ENCODE measurements at regions not wholly inside any gene's neighbourhood (a gene's known extent, or its start where the extent isn't known, plus 50 kb on each side); places are given as distances from the start of the nearest gene placed in this dataset.

DNA sequence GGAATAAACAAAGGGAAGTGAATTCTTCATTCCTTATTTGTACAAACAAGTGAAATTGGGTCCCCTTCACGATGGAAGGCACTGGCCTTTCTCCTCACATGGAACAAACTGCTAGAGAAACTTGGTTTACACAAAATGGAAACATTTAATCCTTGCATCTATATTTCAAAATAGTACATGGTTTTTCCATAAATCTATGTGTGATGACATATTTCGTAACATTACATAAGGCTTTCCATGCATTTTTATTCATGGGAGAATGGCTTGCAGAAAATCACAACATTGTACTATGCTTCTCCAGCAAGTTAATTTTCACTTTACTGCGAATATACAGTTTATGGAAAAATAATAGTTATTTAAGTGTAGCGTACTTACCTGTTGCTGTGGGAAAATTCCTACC lies 81.0 kb upstream of the CDIN1 start:
- H3K4me3 ChIP-seq (ENCODE audit: low read depth, low read length) = no peak overlapping the region
- DNase-seq (ENCODE audit: low read depth) = peak; percentile 57
- TF ChIP-seq, protein P1, sequence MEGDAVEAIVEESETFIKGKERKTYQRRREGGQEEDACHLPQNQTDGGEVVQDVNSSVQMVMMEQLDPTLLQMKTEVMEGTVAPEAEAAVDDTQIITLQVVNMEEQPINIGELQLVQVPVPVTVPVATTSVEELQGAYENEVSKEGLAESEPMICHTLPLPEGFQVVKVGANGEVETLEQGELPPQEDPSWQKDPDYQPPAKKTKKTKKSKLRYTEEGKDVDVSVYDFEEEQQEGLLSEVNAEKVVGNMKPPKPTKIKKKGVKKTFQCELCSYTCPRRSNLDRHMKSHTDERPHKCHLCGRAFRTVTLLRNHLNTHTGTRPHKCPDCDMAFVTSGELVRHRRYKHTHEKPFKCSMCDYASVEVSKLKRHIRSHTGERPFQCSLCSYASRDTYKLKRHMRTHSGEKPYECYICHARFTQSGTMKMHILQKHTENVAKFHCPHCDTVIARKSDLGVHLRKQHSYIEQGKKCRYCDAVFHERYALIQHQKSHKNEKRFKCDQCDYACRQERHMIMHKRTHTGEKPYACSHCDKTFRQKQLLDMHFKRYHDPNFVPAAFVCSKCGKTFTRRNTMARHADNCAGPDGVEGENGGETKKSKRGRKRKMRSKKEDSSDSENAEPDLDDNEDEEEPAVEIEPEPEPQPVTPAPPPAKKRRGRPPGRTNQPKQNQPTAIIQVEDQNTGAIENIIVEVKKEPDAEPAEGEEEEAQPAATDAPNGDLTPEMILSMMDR (IDR thresholded peaks at IDR 0.05; ENCODE audit: insufficient read depth, low read depth, low read length) = no peak

DNA sequence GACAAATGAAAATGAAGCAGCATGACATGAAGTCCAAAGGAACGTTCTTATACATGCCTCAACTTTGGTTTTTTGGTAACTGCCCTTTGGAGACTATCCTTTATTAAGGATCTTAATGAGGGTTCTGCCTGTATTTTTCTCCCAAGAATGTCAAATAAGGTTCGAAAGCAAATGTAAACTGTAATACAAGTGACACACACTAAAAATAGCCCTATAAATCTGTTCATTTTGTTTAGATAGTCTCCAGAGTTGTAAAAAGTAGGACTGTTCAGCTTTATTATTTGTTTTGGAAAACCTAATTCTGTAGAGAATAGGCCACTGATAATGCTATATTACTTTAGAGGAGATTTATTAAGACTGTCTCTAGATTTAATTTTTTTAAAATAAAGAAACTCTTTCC lies 80.5 kb upstream of the CDIN1 start:
- TF ChIP-seq, protein P1 (IDR thresholded peaks at IDR 0.05; ENCODE audit: insufficient read depth, low read depth, low read length) = no peak
- DNase-seq (ENCODE audit: low read depth) = peak; percentile 27
- H3K4me3 ChIP-seq (ENCODE audit: low read depth, low read length) = no peak overlapping the region

DNA sequence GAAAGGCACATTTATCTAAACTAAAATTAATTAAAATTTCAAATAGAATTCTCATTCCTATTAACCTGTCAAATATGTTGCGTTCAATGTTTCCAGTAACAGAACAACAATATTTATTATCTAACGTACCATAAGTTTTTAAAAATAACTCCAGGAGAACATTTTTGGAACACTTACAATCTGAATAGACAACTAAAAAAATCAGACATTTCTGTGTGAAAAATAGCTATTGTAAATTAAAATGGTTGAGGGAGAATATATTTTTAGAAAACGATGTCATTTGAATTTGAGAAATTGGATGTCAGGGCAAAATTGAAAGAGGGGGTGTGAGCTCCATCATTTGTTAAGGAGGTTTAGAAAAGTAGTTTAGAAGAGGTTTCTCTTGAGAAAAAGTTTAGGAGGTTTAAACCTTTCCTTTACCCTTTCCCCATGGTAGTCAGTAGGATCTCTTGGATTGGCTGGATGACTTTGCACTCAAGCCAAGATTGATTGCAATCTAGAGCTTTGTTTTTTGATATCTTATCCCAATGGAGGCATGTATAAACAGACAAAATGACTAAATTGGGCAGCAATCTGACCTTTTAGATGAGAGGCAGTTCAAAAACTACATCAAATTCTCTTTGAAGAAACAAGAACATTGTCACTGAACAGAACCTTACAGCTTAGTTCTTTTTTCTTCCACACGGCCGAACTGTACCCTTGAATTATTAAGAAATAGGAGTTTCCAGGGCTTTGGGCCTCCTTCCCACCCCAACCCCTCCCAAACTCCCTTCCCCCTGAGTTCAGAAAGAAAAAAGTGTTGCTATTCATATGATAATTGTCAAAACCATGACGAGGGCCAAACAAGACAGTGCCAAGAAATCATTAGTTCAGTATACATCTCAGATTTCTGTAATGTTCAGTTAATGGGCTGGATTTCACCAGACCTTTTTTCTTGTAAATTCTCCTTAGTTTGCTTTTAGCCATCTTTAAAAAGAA lies 79.7 kb upstream of the CDIN1 start:
- TF ChIP-seq, protein P1 (IDR thresholded peaks at IDR 0.05; ENCODE audit: insufficient read depth, low read depth, low read length) = no peak
- DNase-seq (ENCODE audit: low read depth) = peak; percentile 8
- no peak overlapping the region for H3K4me3 ChIP-seq (ENCODE audit: low read depth, low read length)

DNA sequence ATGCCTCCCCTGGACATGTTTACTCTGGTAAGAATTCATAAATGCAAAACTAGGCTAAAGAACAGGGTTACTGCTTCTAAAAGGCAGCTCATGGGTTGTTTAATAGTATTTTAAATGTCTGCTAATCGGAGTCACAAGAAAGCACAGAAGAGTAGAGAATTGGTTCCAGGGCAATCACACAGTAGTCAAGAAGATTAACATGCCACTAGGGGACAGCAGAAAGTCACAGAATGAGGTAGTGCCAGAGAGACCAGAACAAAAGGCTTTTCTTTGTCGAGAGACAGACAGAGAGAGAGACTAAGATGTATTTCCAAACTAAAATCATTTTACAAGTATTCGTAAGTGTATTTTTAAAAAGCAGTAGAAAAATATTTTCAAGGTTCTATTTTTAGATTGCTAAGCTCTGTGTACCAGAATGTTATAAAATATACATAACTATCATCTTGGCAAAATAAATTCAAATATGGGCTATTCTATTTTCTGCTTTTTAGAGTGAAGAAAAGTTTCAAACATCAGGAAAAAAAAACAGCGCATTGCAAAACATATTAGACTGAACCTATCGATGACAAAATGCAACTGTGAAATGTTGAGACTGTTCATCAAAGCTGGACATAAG lies 78.3 kb upstream of the CDIN1 start:
- DNase-seq (ENCODE audit: low read depth) = peak; percentile 66
- no peak overlapping the region for H3K4me3 ChIP-seq (ENCODE audit: low read depth, low read length)
- TF ChIP-seq, protein P1 (IDR thresholded peaks at IDR 0.05; ENCODE audit: insufficient read depth, low read depth, low read length) = peak; percentile 79

DNA sequence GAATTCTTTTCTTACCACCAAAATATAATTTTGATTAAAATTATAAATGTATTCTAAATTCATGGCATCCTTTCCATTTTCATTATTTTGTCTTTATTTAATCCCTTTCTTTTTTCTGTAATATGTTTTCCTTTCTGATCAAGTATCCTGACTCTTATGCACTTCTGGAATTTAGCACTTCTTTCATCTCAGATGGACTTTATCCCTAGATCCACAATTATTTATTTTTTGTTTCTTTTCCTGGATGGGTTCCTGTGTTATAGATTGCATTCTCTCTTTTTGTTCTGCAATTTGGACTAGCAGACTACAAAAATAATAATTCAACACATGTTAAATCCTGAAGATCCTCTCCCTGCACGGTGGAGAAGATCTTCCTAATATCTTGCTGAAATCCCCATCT lies 76.9 kb upstream of the CDIN1 start:
- TF ChIP-seq, protein P1 (IDR thresholded peaks at IDR 0.05; ENCODE audit: insufficient read depth, low read depth, low read length) = no peak

DNA sequence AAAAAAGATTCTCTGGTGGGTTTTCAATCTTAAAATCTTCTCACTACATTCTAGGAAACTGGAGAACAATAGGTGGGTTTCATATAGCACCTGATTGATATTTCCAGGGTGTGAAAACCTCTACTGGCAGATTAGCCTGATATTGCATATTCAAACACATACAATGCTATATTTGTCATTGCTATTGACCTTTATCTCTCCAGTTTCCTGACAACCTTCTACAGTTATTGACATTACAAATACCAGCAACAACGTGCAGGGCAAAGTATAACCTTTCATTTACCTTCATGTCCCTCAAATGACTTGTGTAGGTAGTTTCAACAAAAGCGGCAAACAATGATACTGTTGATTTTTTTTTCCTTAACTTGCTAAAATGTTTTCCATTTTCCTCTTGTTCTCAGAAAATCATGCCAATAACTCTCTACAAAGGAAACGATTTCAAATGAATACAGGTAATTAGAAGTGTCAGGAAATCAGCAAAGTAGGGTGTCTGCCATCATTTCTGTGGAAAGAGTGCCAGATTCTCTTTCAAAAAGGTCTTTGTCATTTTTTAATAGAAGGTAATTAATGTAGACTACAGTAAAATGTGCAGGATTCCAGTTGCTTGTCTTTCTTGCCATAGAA lies 72.6 kb upstream of the CDIN1 start:
- H3K4me3 ChIP-seq (ENCODE audit: low read depth, low read length) = no peak overlapping the region
- no peak for DNase-seq (ENCODE audit: low read depth)
- TF ChIP-seq, protein P1 (IDR thresholded peaks at IDR 0.05; ENCODE audit: insufficient read depth, low read depth, low read length) = no peak

More for the DNA sequence above, 76.9 kb upstream of the CDIN1 start:
- H3K4me3 ChIP-seq (ENCODE audit: low read depth, low read length) = no peak overlapping the region
- no peak for DNase-seq (ENCODE audit: low read depth)

Data from fibroblast of villous mesenchyme (primary cell).